WTC11 (cell line): ENCODE measurements at regions not wholly inside any gene's neighbourhood (a gene's known extent, or its start where the extent isn't known, plus 50 kb on each side); places are given as distances from the start of the nearest gene placed in this dataset.

Experiments
- CTCF ChIP-seq: fragments of 200-600 bp; IDR thresholded peaks from 2 replicates; pipeline ENCODE4 v1.8.0; 2022; ENCODE audit warnings: antibody characterized with exemption
- ELF4 ChIP-seq: sonication (generic); formaldehyde crosslinking; IDR thresholded peaks from 2 replicates; pipeline ENCODE4 v1.8.1; 2022; ENCODE audit warnings: low read depth, mild to moderate bottlenecking, moderate library complexity, missing genetic modification reagents
- FOXJ3 ChIP-seq: sonication (generic); formaldehyde crosslinking; IDR thresholded peaks from 2 replicates; pipeline ENCODE4 v1.9.0; 2021; ENCODE audit warnings: missing genetic modification reagents, mild to moderate bottlenecking, borderline replicate concordance
- GABPB1 ChIP-seq: sonication (generic); formaldehyde crosslinking; IDR thresholded peaks from 2 replicates; pipeline ENCODE4 v1.8.1; 2023; ENCODE audit warnings: mild to moderate bottlenecking, missing genetic modification reagents
- GTF2I ChIP-seq: fragments of 250-450 bp; sonication (Bioruptor Pico); conservative IDR thresholded peaks from 2 replicates; pipeline ENCODE4 v1.4.0; 2021; ENCODE audit warnings: mild to moderate bottlenecking
- IRF1 ChIP-seq: sonication (generic); formaldehyde crosslinking; IDR thresholded peaks from 2 replicates; pipeline ENCODE4 v1.8.0; 2023; ENCODE audit warnings: missing genetic modification reagents
- NR2C2 ChIP-seq: sonication (generic); formaldehyde crosslinking; IDR thresholded peaks from 2 replicates; pipeline ENCODE4 v1.8.0; 2022; ENCODE audit warnings: mild to moderate bottlenecking, missing genetic modification reagents
- SP1 ChIP-seq: sonication (generic); formaldehyde crosslinking; conservative IDR thresholded peaks from 2 replicates; pipeline ENCODE4 v1.8.1; 2022; ENCODE audit warnings: missing genetic modification reagents
- TCF7 ChIP-seq: sonication (generic); formaldehyde crosslinking; IDR thresholded peaks from 2 replicates; pipeline ENCODE4 v1.8.0; 2022; ENCODE audit warnings: mild to moderate bottlenecking, low read depth, missing genetic modification reagents, moderate library complexity
- USF2 ChIP-seq: sonication (generic); formaldehyde crosslinking; IDR thresholded peaks from 2 replicates; pipeline ENCODE4 v1.8.1; 2023; ENCODE audit warnings: mild to moderate bottlenecking, missing genetic modification reagents, moderate library complexity
- ZNF232 ChIP-seq: sonication (generic); formaldehyde crosslinking; IDR thresholded peaks from 2 replicates; pipeline ENCODE4 v1.8.0; 2022; ENCODE audit warnings: mild to moderate bottlenecking, missing genetic modification reagents
- ZNF281 ChIP-seq: sonication (generic); formaldehyde crosslinking; IDR thresholded peaks from 2 replicates; pipeline ENCODE4 v1.8.0; 2023; ENCODE audit warnings: mild to moderate bottlenecking, missing genetic modification reagents
- TF ChIP-seq, protein P1 (sequence below): fragments of 250-450 bp; sonication (Bioruptor Pico); conservative IDR thresholded peaks from 2 replicates; pipeline ENCODE4 v1.9.0; 2021; ENCODE audit warnings: mild to moderate bottlenecking

DNA sequence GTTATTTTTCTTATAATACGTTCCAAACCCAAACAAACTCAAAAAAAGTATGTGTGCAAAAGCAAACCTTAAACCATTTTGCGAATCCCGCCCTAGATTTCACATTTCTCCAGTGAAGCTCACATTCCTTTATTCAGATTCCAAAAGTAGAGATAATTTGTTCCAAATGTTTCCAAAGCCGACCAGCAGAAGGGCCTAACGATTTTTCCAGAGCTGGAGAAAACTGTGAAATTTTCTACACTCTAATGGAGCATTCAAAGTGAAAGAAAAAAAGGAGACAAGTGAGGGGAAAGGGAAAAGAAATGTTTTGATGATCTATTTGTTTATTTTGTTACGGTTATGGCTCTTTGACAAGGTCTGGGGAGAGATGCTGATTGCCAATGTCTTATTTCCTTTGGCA lies 286.5 kb upstream of the SLC14A2 start:
- TF ChIP-seq CTCF (no peak), FOXJ3 (CRISPR knock-in tag) (no peak), ZNF232 (CRISPR knock-in tag) (no peak), NR2C2 (CRISPR knock-in tag) (no peak), TCF7 (CRISPR knock-in tag) (no peak), IRF1 (CRISPR knock-in tag) (no peak), GABPB1 (no peak), ELF4 (CRISPR knock-in tag) (no peak), ZNF281 (CRISPR knock-in tag) (no peak), GTF2I (CRISPR knock-in tag) (no peak), USF2 (CRISPR knock-in tag) (no peak), SP1 (CRISPR knock-in tag) (no peak)
- TF ChIP-seq, protein P1, sequence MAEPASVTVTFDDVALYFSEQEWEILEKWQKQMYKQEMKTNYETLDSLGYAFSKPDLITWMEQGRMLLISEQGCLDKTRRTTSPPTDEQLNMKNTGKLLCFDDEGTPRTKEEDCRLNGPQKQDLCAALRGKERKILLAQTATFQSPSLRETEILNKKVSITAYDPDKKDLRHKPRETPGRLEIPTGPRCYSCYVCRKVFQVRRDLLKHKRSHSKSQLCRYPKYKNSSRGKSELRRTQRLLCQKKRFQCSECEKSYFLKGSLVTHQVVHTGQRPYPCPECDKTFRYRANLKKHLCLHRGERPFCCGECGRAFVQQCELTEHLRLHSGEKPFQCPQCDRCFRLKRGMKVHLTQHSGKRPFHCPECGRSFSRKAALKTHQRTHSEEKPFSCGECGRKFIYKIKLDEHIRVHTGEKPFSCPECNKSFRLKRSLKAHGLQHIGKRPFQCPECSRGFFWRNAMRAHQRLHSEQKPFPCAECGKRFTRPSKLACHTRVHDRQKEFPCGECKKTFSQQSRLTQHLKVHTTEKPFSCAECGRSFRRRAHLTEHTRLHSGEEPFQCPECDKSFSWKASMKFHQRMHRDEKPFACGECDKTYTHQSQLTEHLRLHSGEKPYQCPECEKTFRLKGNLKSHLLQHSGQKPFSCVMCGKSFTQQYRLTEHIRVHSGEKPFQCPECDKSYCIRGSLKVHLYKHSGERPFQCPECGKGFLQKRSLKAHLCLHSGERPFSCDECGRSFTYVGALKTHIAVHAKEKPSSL (CRISPR knock-in tag), result no peak
